NCI-H345 treated with DMSO at 0.1 percent for 48 hours (cell line): ENCODE measurements at regions not wholly inside any gene's neighbourhood (a gene's known extent, or its start where the extent isn't known, plus 50 kb on each side); places are given as distances from the start of the nearest gene placed in this dataset.
"Not testable (repeated sequence)": the region's sequence is repeated elsewhere in the genome, so short reads cannot be mapped to it uniquely, and the experiment has no call there.

Source experiments
- DNase-seq: peaks from one replicate; lab custom pipeline; 2025; ENCODE audit not compliant: unreplicated experiment; lab: John Stamatoyannopoulos, UW

DNA sequence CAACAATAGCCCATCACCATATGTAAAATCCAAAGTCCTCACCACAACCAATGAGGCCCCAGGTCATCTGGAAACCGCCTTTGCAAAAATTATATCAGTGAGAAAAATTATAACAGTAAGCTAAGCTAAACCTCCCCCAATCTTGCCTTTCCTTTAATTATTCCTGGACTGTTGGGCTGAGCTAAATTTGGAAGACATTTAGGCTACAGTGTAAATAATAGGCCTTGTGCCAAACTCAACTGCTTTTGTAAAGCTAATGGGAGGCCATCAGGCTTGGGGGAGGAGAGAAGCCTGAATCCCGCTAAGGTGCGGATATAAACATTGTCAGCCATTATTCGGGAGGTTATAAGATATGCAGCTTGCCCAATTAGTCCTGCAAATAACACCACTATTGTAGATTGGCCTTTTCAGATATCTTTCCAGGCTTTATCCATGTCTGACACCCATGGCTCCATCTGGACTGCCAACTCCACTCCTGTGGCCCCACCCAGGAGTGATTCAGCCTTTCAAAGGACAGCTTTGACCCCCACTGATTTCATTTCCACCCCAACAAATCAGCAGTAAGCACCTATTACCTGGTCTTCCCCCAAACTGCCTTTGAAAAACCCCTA lies 53.0 kb upstream of the CA12 start:
- DNase-seq: peak; percentile 24

DNA sequence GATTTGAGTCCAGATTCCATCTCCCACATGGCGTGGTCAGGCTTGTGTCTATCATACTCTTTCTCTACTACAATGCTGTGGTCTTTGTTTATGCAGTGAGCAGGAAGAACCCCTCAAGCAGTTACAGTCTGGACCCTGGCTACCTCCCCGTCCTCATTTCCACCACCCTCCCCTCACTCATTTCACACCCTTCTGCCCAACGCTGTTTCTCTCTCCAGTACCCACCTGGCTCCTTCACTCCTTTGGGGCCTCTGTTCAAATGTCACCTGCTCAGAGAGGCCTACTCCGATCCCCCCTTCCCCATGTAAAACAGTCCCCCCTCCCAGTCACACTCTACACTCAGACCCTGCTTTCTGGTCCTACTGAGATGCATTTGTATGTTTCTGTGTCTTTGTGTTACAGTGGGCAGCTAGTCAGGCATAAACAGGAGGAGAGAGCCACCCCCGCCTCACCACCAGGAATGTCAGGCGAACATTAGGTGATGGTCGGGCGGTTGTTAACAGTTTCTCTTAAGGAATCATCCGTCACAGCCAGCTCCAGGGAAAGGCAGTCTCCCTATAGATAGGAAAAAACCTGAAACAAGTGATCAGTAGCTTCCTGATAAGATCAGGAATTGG lies 53.7 kb upstream of the CA12 start:
- DNase-seq: no peak

DNA sequence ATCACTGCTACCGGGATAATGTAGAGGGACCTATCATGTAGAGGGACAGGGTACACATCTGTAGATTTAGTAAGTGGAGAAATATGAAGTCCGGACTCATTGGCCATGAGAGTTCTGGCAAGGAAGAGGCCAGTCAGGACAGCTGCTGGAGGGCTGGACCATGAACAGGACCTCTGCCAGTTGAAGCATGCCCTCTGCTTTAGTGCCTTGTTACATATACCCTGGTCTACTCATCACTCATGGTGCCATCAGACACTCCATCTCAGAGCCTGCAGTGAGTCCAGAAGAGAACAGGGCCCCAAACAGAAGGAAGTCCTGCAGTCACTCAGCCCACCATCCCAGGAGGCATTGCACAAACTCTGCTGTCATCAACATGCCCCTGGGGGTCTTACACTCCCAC lies 54.7 kb upstream of the CA12 start:
- DNase-seq: no peak

DNA sequence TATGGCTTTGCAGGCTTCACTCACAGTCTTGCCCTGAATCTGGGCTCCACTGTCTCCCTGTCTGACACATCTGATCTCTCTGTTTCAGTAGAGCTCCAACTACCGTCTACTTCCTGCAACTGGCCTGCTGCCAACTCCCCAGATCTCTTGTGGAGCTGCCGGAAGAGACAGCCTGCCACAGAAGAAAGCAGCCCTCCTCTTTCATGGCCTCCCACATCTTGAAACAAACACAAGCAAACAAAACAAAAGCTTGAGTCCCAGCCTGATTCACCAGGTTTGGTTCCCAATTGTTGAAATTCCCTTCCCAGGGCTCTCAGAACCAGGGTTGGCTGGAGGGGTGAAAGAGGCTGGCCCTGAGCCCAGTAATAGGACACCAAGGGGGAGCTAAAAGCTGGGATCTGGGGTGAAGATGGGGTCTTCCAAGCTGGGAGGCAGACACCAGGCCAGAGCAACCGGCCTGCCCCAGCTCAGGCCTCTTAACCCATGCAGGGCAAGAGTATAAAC lies 55.3 kb upstream of the CA12 start:
- peak; percentile 76 for DNase-seq

DNA sequence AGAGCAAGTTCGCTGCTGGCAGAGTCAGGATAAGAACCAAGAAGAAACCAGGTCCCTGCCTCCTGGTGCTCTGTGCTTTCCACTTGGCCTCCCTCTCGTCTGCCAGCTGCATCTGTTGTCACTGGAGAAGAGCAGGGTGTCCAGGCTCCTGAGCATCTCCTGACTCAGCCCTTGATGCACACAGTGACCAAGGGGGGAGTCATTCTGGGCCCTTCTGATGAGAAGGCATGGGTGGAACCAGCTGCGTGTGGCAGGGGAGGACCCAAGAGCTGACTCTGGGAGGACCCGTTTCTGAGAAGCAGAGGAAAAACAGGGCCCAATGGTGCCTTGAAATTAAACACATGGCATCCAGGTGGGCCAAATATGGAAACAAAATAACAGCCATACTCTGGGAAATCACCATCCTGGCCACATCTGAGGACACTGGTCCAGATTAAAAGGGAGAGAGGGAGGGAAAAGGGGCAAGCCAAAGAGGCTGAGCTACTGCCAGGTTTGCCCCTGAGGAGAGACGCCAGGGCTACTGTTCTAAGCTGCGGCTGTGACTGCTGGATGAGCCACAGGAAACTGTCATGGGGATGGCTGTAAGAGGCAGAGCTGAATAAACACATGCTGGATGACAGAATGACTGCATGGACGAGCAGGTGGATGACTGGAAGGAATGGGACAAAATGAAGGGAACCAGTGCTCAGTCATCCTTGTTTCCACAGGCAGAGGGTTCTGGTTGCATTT lies 58.1 kb upstream of the CA12 start:
- peak; percentile 48 for DNase-seq

- no peak for DNase-seq
Measured at GRCh38 chr15:63440265-63440648, 58.6 kb upstream of the CA12 start.

GRCh38 chr15:63440756-63441155 lies 59.1 kb upstream of the CA12 start:
- DNase-seq: no peak

DNA sequence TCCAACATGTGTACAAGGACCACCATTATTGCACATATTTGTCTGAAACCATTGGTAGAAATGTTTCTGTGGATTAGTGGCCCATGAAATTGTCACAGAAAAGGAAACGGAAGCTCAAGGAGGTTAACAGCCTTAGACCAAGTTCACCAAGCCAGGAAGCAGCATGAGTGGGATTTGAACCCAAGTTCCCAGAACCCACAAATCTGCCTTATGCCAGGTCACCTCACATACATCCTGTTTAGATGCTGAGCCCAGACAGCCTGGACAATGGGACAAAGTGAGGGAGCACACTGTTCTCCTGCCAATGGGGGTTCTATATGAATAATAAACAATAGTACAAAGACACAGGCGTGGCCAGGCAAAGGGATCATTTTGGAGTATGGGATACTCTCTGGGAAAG lies 59.6 kb upstream of the CA12 start:
- no peak for DNase-seq

DNA sequence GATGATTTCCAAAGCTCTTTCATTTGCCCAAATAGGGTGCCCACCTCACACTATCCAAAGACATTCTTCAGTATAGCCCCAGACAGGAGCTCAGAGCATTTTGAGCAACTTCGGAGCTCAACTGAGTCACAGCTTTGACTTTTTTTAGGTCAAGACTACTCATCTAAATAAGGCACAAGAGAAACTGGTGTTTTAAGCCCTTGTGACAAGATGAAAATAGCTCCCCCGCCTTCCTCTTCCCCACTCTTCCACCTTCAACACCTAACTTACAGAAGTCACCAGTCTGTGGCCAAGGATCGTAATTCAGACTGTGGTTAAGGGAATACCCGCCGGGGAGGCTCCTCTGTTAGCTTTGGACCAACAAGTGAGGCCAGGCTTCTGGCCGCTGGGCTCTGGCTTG lies 60.4 kb upstream of the CA12 start:
- no peak for DNase-seq

GRCh38 chr15:63444611-63445010 lies 59.8 kb upstream of the USP3 start:
- no peak for DNase-seq

DNA sequence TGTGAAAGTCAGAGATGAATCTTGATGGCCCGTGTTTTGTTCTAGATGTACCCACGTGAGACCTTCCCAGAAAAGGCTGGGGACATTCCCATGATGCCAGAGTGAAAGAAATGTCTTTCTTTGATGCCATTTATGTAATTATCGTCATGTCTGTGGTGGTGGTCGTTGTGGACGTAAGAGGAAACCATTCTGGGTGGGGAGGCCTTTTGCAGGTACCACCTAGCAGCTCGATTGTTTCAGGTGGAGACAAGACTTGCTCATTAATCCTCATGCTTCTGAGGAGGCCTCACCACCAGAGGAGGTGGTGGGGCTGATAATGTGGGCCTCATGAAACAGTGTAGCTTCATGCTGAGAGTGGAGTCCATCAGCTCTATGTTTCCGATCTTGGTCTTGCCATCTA lies 58.1 kb upstream of the USP3 start:
- no peak for DNase-seq

DNA sequence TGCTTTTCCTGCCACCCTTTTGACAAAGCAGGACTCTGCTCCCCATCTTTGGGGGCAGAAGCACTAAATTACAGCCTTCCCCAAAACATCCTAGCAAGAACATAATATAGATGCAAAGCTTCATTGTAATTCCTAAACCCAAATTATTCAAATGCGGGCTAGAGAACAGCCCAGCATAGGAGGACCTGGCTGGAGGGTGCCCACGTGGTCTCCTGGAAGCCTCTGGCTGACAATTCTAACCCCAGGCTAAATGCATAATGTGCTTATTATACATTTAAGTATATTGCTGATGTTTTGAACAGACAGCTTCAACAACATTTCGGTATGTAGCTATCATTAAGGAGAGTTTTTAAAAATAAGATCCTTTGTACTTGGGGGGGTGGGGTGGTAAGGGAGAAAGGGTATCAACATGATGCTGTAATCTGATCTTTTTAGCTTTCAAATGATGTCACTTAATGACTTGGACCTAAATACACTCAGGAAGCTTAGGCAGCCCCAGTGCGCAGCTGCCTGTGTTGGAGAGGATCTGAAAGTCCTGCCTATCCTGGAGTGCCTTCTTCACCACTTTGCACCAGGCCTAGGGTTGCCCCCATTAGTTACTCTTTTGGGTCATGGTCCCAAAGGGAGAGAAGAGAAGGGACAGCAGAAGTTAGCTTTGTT lies 57.2 kb upstream of the USP3 start:
- DNase-seq: peak; percentile 24

GRCh38 chr15:63448266-63448665 lies 56.1 kb upstream of the USP3 start:
- DNase-seq: no peak

DNA sequence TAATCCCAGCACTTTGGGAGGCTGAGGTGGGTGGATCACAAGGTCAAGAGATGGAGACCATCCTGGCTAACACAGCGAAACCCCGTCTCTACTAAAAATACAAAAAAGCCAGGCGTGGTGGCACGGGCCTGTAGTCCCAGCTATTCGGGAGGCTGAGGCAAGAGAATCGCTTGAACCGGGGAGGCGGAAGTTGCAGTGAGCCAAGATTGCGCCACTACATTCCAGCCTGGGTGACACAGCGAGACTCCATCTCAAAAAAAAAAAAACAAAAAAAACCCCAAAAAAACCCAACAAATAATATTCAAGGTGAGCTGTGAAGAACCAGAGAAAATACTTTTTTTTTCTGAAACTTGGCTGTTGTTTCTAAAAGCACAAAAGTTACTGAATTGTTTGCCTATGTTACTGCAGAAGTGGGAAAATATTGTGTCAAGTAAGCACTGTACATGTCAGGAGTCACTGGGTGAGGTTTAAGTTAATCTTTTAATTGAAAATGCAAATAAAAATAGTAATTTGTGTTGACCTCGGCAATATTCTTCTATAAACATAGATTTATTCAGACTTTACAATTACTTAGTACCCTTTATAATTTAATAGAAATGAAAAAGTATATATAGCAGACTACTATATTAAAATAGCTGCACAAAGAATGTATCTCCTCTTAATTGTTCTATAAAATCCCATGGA lies 55.4 kb upstream of the USP3 start:
- not testable (repeated sequence) for DNase-seq

- no peak for DNase-seq
Measured at GRCh38 chr15:63449731-63450130, 54.7 kb upstream of the USP3 start.

GRCh38 chr15:63450884-63451225 lies 53.5 kb upstream of the USP3 start:
- DNase-seq: no peak

- DNase-seq: no peak
Measured at GRCh38 chr15:63451671-63452315, 52.6 kb upstream of the USP3 start.

- no peak for DNase-seq
Measured at GRCh38 chr15:63452552-63453136, 51.7 kb upstream of the USP3 start.

GRCh38 chr15:63453186-63453905 lies 51.0 kb upstream of the USP3 start:
- DNase-seq: no peak
